Dendritic cell treated with granulocyte-macrophage colony-stimulating factor and Interleukin-4, amounts not matched to agents 40 ng/mL and 50 ng/mL, for 4 days (primary cell): ENCODE measurements at regions not wholly inside any gene's neighbourhood (a gene's known extent, or its start where the extent isn't known, plus 50 kb on each side); places are given as distances from the start of the nearest gene placed in this dataset.
"Not testable (repeated sequence)": the region's sequence is repeated elsewhere in the genome, so short reads cannot be mapped to it uniquely, and the experiment has no call there.

Experiments
- H3K27ac Mint-ChIP-seq: one replicate; pipeline ENCODE4 v1.8.0; 2022; ENCODE audit warnings: mild to moderate bottlenecking, mixed read lengths
- H3K27me3 Mint-ChIP-seq: one replicate; pipeline ENCODE4 v1.8.0; 2022; ENCODE audit warnings: mild to moderate bottlenecking, mixed read lengths
- H3K36me3 Mint-ChIP-seq: one replicate; pipeline ENCODE4 v1.8.0; 2022; ENCODE audit warnings: low read depth, mixed read lengths
- H3K4me1 Mint-ChIP-seq: one replicate; pipeline ENCODE4 v1.8.0; 2022; ENCODE audit warnings: low read depth, mixed read lengths
- H3K4me3 Mint-ChIP-seq: one replicate; pipeline ENCODE4 v1.8.0; 2022; ENCODE audit warnings: mild to moderate bottlenecking, moderate library complexity, mixed read lengths
- H3K9me3 Mint-ChIP-seq: one replicate; pipeline ENCODE4 v1.8.0; 2022; ENCODE audit warnings: mixed read lengths
- intact Hi-C: fragments of 100-400 bp; cut with micrococcal nuclease; formaldehyde crosslinking; loops from one replicate; pipeline ENCODE4 v1.15.0; 2022

DNA sequence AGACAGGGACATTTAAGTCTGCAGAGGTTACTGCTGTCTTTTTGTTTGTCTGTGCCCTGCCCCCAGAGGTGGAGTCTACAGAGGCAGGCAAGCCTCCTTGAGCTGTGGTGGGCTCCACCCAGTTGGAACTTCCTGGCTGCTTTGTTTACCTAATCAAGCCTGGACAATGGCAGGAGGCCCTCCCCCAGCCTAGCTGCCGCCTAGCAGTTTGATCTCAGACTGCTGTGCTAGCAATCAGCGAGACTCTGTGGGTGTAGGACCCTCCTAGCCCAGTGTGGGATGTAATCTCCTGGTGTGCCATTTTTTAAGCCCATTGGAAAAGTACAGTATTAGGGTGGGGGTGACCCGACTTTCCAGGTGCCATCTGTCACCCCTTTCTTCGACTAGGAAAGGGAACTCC, 272.6 kb downstream of the CXCL12 start:
- H3K4me1 Mint-ChIP-seq, H3K27ac Mint-ChIP-seq, H3K36me3 Mint-ChIP-seq, H3K4me3 Mint-ChIP-seq, H3K27me3 Mint-ChIP-seq, intact Hi-C loops: not testable (repeated sequence)
- peaks cover 45% of the 10 kb centered on the region for H3K9me3 Mint-ChIP-seq

DNA sequence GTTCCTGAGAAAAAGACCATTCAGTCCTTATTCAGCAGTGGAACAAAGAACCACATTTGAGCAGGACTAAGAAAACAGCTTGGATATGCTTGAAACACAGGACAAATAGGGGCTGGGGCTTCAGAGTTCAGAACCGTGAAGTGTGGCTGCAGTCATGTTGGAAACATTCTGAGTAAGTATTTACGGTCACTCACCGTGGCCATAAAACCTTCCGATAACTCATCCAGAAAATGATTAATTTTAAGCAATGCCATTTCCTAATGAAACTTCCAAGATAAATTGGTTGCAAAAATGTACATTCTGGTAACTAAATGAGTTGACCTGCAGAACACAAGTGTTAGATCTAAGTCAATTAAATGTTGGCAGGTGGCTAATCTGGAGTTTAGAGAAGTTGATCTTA, 279.2 kb downstream of the CXCL12 start:
- intact Hi-C loops, result no loop called here
- no peaks in the 10 kb centered on the region for H3K36me3 Mint-ChIP-seq

DNA sequence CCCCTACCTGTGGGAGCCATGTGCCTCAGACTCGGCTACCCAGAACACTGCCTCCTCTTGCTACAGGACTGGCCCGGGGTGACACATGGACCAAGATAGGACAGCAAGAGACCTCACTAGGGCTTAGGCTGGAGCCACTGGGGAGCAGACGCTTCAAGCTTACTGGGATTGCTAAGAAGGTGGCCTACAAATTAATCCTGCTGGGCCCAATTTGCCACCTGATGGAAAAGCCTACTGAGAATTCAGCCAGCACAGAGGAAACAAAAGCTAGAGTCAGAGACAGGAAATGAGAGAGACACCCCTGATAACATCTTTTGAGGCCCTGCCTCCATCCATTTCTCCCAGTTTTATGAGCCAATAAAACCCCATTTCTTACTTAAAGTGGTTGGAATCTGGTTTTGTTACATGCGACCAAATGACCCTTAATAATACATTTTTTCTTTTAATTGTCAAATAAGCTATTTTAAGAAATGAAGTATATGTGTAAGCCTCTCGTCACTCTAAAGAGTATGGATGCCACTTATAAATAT, 282.1 kb downstream of the CXCL12 start:
- no peaks in the 10 kb centered on the region for H3K36me3 Mint-ChIP-seq
- H3K4me3 Mint-ChIP-seq, result no peak overlapping the region
- no peak overlapping the region for H3K27ac Mint-ChIP-seq
- H3K27me3 Mint-ChIP-seq, result no peaks in the 10 kb centered on the region
- no peaks in the 10 kb centered on the region for H3K9me3 Mint-ChIP-seq
- H3K4me1 Mint-ChIP-seq, result no peaks in the 10 kb centered on the region
- intact Hi-C loops, result no loop called here

More for the DNA sequence above, 279.2 kb downstream of the CXCL12 start:
- Mint-ChIP-seq H3K27ac (no peak overlapping the region), H3K4me1 (no peaks in the 10 kb centered on the region), H3K9me3 (peaks cover 16% of the 10 kb centered on the region), H3K27me3 (no peaks in the 10 kb centered on the region), H3K4me3 (no peak overlapping the region)

DNA sequence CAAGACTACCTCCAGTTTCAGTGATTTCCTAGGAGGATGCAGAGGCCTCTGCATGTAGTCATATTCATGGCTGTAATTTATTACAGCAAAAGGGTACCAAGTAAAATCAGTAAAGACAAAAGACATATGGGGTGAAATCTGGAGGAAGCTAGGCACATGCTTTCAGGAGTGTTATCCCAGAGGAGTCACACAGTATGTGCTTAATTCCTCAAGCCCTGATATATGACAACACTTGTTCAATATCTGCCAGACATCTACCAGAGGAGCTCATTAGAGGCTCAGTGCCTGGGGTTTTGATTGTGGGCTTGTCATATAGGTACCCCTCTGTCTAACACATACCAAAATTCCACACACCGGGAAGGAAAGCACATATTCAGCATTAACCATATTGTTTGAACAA, 283.8 kb downstream of the CXCL12 start:
- intact Hi-C loops, result no loop called here
- peaks cover 7% of the 10 kb centered on the region for H3K9me3 Mint-ChIP-seq
- no peaks in the 10 kb centered on the region for H3K27me3 Mint-ChIP-seq
- no peaks in the 10 kb centered on the region for H3K36me3 Mint-ChIP-seq
- no peak overlapping the region for H3K27ac Mint-ChIP-seq
- H3K4me1 Mint-ChIP-seq, result no peaks in the 10 kb centered on the region
- H3K4me3 Mint-ChIP-seq, result no peak overlapping the region

DNA sequence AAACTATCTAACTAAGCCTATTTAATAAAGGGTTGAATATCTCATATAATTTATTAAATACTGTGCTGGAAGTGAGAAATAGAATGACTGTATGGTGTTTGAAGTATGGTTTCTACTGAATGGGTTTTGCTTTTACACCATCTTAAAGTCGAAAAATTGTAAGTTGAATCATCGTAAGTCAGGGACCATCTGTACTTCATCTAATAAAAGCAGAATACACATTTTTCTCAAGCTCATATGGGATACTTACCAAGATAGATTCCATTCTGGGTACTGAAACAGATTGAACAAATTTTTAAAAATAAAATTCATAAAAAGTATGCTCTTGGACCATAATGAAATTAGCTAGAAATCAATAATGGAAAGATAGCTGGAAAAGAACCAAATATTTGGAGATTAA, 285.4 kb downstream of the CXCL12 start:
- Mint-ChIP-seq H3K9me3 (peaks cover 18% of the 10 kb centered on the region), H3K36me3 (no peaks in the 10 kb centered on the region), H3K4me3 (no peak overlapping the region), H3K4me1 (no peaks in the 10 kb centered on the region), H3K27ac (no peak overlapping the region), H3K27me3 (no peaks in the 10 kb centered on the region)
- intact Hi-C loops, result no loop called here

DNA sequence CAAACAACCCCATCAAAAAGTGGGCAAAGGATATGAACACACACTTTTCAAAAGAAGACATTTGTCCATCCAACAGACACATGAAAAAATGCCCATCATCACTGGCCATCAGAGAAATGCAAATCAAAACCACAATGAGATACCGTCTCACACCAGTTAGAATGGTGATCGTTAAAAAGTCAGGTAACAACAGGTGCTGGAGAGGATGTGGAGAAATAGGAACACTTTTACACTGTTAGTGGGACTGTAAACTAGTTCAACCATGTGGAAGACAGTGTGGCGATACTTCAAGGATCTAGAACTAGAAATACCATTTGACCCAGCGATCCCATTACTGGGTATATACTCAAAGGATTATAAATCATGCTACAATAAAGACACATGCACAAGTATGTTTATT, 288.7 kb downstream of the CXCL12 start:
- H3K27me3 Mint-ChIP-seq, H3K36me3 Mint-ChIP-seq, H3K4me1 Mint-ChIP-seq, intact Hi-C loops, H3K4me3 Mint-ChIP-seq, H3K27ac Mint-ChIP-seq: not testable (repeated sequence)
- peaks cover 45% of the 10 kb centered on the region for H3K9me3 Mint-ChIP-seq

DNA sequence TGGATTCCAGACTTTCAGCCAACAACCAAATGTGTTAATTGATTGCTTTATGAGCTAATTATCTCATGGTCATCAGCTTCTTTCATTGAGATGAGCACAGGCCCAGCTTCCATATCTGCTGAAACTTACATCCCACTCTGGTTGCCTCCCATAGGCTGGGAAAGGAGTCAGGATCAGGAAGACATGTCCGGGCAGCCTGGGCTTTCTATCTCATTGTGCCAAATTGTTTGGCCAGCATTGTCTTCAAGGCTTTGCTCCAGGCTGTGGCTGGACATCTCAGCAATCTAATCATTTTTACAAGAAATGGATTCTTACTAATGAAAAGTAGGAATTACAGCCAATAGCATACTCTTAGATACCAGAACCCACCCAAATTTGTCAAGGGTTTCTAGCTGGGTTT, 295.2 kb downstream of the CXCL12 start:
- Mint-ChIP-seq H3K4me3 (no peak overlapping the region), H3K9me3 (peaks cover 43% of the 10 kb centered on the region), H3K27me3 (no peaks in the 10 kb centered on the region), H3K27ac (no peak overlapping the region), H3K4me1 (no peaks in the 10 kb centered on the region), H3K36me3 (no peaks in the 10 kb centered on the region)
- intact Hi-C loops, result no loop called here

DNA sequence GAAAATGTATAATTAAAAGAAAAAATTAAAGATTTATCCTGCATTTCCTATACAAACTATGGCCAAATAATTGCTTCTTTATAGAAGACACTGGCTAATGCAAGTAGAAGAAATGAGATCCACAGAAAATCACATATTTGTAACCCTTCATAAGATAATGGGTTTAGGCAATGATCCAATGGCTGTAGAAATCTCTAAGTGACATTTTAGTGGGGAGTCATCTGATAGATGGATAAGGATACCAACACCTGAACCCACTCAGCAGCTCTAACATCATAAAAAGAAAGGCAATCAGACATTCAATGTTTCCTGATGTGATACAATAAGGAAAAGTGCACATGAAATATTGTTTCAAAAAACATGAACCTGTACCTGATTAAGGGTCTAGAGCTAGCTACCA, 297.5 kb downstream of the CXCL12 start:
- Mint-ChIP-seq H3K27ac (no peak overlapping the region), H3K4me3 (no peak overlapping the region), H3K27me3 (no peaks in the 10 kb centered on the region), H3K36me3 (no peaks in the 10 kb centered on the region), H3K9me3 (peaks cover 25% of the 10 kb centered on the region), H3K4me1 (no peaks in the 10 kb centered on the region)
- intact Hi-C loops, result no loop called here

DNA sequence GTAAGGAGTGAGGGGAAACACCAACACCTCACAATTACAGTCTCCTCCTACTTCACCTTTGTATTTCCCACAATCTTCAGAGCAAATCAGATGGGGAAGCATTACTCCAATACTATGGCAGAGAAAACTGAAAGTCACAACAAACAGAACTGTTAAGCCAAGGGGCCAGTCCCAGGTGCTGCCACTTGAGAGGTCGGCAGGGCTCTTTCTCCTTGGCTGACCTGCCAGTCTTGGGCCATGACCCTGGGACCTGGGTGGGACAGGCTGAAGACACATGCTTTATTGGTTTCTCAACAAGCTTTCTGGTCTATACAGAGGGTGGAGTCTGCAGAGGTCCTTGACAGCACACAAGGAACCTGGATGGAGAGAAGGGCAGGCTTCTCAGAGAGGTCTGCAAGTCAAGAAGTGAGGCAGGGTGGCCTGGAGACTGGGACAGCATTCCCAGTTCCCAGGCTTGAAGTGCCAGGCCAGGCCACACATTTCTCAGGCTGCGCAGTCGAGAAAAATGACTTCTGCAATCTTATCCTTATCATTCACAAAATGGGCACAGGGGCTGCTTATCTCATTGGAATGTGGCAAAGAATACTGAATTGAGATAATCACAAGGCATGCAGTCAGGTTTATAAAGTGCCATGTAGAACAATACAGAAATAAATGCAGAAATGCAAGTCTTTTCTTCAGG, 301.0 kb downstream of the CXCL12 start:
- no peak overlapping the region for H3K4me3 Mint-ChIP-seq

DNA sequence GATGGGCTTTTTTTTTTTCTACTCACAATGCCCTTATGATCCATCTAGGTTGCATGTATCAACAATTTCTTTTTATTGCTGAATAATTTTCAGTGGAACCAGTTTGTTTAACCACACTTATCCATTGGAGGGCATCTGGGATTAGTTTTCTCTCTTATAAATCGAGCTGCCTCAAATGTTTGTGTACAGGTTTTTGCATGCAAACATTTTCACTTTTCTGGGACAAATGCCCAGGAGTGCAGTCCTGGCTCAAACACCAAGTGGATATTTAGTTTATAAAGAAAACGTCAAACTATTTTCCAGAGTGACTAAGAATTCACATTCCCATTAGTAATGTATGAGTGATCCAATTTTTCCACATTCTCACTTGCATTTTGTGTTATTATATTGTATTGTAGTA, 313.4 kb downstream of the CXCL12 start:
- intact Hi-C loops, result no loop called here
- H3K4me3 Mint-ChIP-seq, result no peak overlapping the region
- H3K4me1 Mint-ChIP-seq, result no peaks in the 10 kb centered on the region
- H3K27me3 Mint-ChIP-seq, result no peaks in the 10 kb centered on the region
- H3K27ac Mint-ChIP-seq, result no peak overlapping the region
- peaks cover 9% of the 10 kb centered on the region for H3K9me3 Mint-ChIP-seq
- H3K36me3 Mint-ChIP-seq, result no peaks in the 10 kb centered on the region

More for the DNA sequence above, 301.0 kb downstream of the CXCL12 start:
- intact Hi-C loops, result no loop called here
- Mint-ChIP-seq H3K27ac (no peak overlapping the region), H3K27me3 (no peaks in the 10 kb centered on the region), H3K4me1 (no peaks in the 10 kb centered on the region), H3K9me3 (peaks cover 14% of the 10 kb centered on the region), H3K36me3 (no peaks in the 10 kb centered on the region)

DNA sequence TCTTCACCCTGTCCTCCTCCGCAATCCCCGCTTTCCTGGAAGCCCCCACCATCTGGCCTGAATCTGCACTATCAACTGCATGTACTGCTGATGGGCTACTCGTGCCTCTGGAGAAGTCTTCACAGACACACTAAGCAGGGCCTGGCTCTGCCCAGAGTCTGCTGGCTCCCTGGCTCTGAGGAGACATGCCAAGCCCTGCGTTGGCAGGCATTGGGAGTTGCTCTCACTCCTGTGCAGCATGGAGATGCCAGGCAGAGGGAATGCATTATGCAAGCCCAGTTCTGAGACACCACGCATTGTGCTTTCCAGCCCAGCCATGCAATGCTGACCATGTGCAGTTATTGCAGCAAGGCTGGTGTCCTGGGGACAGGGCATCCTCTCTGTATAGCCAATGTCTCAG, 314.6 kb downstream of the CXCL12 start:
- intact Hi-C loops, result no loop called here
- H3K4me3 Mint-ChIP-seq, result no peak overlapping the region
- no peak overlapping the region for H3K27ac Mint-ChIP-seq
- H3K27me3 Mint-ChIP-seq, result no peaks in the 10 kb centered on the region
- no peaks in the 10 kb centered on the region for H3K4me1 Mint-ChIP-seq
- peaks cover 9% of the 10 kb centered on the region for H3K9me3 Mint-ChIP-seq
- no peaks in the 10 kb centered on the region for H3K36me3 Mint-ChIP-seq

DNA sequence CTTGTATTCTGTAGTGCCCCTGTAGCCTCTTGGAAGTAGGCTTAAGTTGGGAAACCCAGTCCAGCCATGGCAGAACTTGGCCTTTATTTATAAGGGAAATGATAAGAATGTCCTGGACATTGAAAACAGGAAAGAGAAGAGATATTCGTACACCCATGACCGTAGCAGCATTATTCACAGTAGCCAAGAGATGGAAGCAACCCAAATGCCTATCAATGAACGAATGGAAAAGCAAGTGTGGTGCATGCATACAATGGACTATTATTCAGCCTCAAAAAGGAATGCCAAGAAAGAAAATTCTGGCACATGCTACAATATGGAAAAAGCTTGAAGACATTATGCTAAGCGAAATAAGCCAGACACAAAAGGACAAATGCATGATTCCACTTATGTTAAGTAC, 315.3 kb downstream of the CXCL12 start:
- Mint-ChIP-seq H3K4me3 (no peak overlapping the region), H3K27me3 (no peaks in the 10 kb centered on the region), H3K36me3 (no peaks in the 10 kb centered on the region), H3K27ac (no peak overlapping the region), H3K4me1 (no peaks in the 10 kb centered on the region), H3K9me3 (peaks cover 1% of the 10 kb centered on the region)
- intact Hi-C loops, result no loop called here

DNA sequence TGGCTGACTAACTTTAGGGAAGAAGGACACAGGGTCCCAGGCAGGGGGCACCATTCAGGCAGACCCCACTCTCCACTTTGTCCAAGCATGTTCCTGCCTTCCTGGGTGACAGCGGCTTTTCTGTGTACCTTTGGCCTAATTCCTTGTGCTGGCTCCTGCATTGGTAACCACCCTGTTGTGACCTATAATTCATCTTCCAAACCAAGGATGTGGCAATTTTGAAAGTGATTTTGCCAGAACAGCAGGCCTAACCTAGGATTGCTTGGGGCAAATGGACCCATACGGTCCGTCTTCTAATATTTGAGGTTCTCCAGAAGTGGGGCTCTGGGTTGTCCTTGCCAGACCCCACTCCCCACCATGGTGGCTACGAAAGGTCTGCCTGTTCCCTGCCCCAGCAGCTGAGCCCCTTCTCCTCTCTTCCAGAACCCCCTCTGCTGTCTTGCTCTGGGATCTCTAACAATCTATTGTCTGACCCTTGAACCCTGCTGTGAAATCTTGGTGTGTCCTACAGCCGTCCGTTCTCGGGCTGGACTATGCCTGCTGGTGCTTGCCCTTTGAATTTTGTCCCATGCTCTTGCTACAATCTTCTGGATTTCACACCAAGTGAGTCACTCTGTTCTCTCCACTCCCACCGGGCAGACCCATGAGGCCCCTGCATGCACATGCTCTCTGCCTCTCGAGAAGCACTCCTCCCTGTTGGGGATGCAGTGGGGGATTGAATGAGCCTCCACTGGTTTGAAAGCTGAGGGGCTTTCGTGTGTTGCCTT, 316.0 kb downstream of the CXCL12 start:
- Mint-ChIP-seq H3K36me3 (no peaks in the 10 kb centered on the region), H3K4me3 (no peak overlapping the region), H3K9me3 (no peaks in the 10 kb centered on the region), H3K27me3 (no peaks in the 10 kb centered on the region), H3K27ac (no peak overlapping the region), H3K4me1 (no peaks in the 10 kb centered on the region)
- intact Hi-C loops, result no loop called here

DNA sequence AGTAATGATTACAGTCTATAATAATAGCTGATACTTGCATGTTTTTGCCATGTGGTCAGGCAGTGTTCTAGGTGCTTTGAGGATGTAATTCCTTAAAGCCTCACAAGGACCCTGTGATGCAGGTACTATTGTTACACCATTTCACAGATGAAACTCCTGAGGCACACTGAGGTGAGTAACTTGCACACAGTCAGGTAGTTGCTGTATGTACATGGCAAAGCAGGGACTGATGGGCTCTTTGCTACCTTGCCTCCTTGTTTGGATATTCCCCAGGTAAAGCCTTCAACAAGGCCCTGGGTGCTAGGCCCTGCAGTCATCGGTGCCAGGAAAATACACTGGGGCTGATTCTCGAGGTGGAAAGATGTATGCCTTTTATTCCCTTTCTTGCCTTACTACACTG, 317.5 kb downstream of the CXCL12 start:
- Mint-ChIP-seq H3K9me3 (no peaks in the 10 kb centered on the region), H3K36me3 (no peaks in the 10 kb centered on the region), H3K27ac (no peak overlapping the region), H3K4me1 (no peaks in the 10 kb centered on the region), H3K4me3 (no peak overlapping the region), H3K27me3 (no peaks in the 10 kb centered on the region)
- intact Hi-C loops, result no loop called here
